GM23248 (cell line): ENCODE measurements at regions not wholly inside any gene's neighbourhood (a gene's known extent, or its start where the extent isn't known, plus 50 kb on each side); places are given as distances from the start of the nearest gene placed in this dataset.

Experiments used
- EZH2 ChIP-seq: fragments of 200-600 bp; sonication (generic); IDR thresholded peaks from 2 replicates; pipeline ENCODE4 v1.6.1; 2018; ENCODE audit warnings: antibody characterized with exemption, mild to moderate bottlenecking; ENCODE audit not compliant: insufficient read depth, poor library complexity, severe bottlenecking
- EZH2phosphoT487 ChIP-seq: fragments of 200-600 bp; sonication (generic); IDR thresholded peaks from 2 replicates; pipeline ENCODE4 v1.6.1; 2018; ENCODE audit warnings: antibody characterized with exemption, moderate library complexity, mild to moderate bottlenecking, low read depth; ENCODE audit not compliant: insufficient read depth

DNA sequence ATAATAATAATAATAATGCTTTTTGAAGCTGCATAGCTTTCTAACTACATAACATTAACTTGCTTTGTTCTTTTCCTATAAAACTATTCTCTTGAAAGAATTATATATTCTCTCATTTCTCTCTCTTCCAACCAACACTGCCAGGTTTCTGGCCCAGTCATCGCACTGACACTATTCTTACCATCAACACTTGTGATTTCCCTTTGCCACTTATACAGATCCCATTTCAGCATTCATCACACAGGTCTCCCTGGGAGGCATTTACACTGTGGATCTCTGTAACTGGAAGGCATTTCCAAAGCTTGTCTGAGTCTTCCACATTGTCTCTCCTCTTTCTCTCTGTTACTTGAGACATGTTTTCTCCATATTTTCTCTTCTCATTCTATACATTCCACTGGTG, 777.8 kb upstream of the ACO1 start:
- TF ChIP-seq EZH2phosphoT487 (no peak), EZH2 (no peak)
